ENCODE measurements at regions not wholly inside any gene's neighbourhood (a gene's known extent, or its start where the extent isn't known, plus 50 kb on each side); places are given as distances from the start of the nearest gene placed in this dataset.

GRCh38 chr5:98474216-98474615 lies 299.2 kb upstream of the RGMB start:
- CTCF ChIA-PET (ENCODE audit: partially characterized antibody) = interaction anchor here (0.6 to 1.4 kb wide), 2 partner anchors 11 to 37 kb away, joined by 3 to 5 read pairs; no protein-coding TSS in a partner anchor
- 86% methylated on average over 2 of the region's 2 CpGs; no CpG with 5 or more reads in 1 of the 2 experiments for WGBS, 2 experiments (ENCODE audit: extremely low coverage in 1 of 2, insufficient coverage in 1 of 2, insufficient read length in 1 of 2, insufficient replicate concordance in 2 of 2, low coverage in 1 of 2, low lambda C conversion rate in 2 of 2, missing lambda C conversion rate in 1 of 2)
- no peak overlapping the region for H2AFZ ChIP-seq (ENCODE audit: low read length)

More at GRCh38 chr5:98474216-98474615, 299.2 kb upstream of the RGMB start:
- Histone ChIP-seq H2BK15ac (ENCODE audit: low read length) (no peak overlapping the region), H2BK5ac (ENCODE audit: low read depth, low read length) (no peak overlapping the region), H3K4me1 (replicated peaks in 1 of 4; ENCODE audit: control insufficient read depth in 3 of 4, insufficient read depth in 4 of 4, low read length in 3 of 4) (no peaks in the 10 kb centered on the region), H3K27ac (ENCODE audit: low read depth, low read length) (no peak overlapping the region), H3K79me2 (ENCODE audit: control insufficient read depth in 1 of 2, insufficient read depth in 2 of 2, low read length in 2 of 2) (no peaks in the 10 kb centered on the region), H2BK12ac (ENCODE audit: low read depth, low read length) (no peak overlapping the region), H3K4me2 (ENCODE audit: insufficient read depth in 1 of 2, low read depth in 2 of 2, low read length in 2 of 2) (no peak overlapping the region), H4K5ac (ENCODE audit: insufficient read length, low read depth, low read length) (no peak overlapping the region), H3K9ac (replicated peaks in 1 of 4; ENCODE audit: extremely low read depth in 1 of 4, low read depth in 3 of 4, low read length in 3 of 4) (no peak overlapping the region), H2BK120ac (replicated peaks; ENCODE audit: low read depth, low read length) (no peak overlapping the region), H3K27me3 (replicated peaks in 1 of 4; ENCODE audit: control insufficient read depth in 3 of 4, extremely low read depth in 1 of 4, insufficient read depth in 3 of 4, low read length in 3 of 4) (no peaks in the 10 kb centered on the region), H3K14ac (ENCODE audit: insufficient read length) (no peak overlapping the region), H4K91ac (replicated peaks; ENCODE audit: insufficient read length, low read length) (no peak overlapping the region), H4K8ac (ENCODE audit: extremely low read depth, insufficient read depth, low read length) (no peak overlapping the region), H2BK20ac (ENCODE audit: low read length) (no peak overlapping the region), H3K9me3 (ENCODE audit: insufficient read depth in 2 of 2, low read depth in 1 of 2, low read length in 1 of 2) (no peaks in the 10 kb centered on the region), H3K56ac (replicated peaks; ENCODE audit: insufficient read length, low read depth, low read length) (no peak overlapping the region), H3K23me2 (ENCODE audit: low read depth, low read length) (no peaks in the 10 kb centered on the region), H3K36me3 (ENCODE audit: control insufficient read depth in 2 of 4, insufficient read depth in 4 of 4, low read length in 3 of 4) (no peaks in the 10 kb centered on the region), H3K4ac (replicated peaks; ENCODE audit: insufficient read length, low read depth, low read length) (no peak overlapping the region), H3K23ac (ENCODE audit: insufficient read length) (no peak overlapping the region), H2AK5ac (ENCODE audit: low read depth, low read length) (no peak overlapping the region), H3K4me3 (ENCODE audit: extremely low read depth in 1 of 4, insufficient read depth in 2 of 4, low read depth in 3 of 4, low read length in 4 of 4) (no peak overlapping the region), H3K18ac (ENCODE audit: extremely low read depth, low read length) (no peak overlapping the region), H4K20me1 (replicated peaks in 1 of 2; ENCODE audit: control insufficient read depth in 1 of 2, insufficient read depth in 2 of 2, low read length in 2 of 2) (no peaks in the 10 kb centered on the region), H3K79me1 (ENCODE audit: low read depth, low read length) (no peaks in the 10 kb centered on the region)
- FAIRE-seq (no peak), DNase-seq (ENCODE audit: low read depth in 1 of 2, low spot score in 2 of 2) (no peak)
- no peak for TF ChIP-seq RNF2 (IDR thresholded peaks at IDR 0.05; ENCODE audit: borderline replicate concordance, low read depth, low read length, missing control alignments, poor library complexity, severe bottlenecking)
- no peak for TF ChIP-seq TAF1 (IDR thresholded peaks at IDR 0.05; ENCODE audit: low read depth, low read length)
- no peak for TF ChIP-seq CTCF (IDR thresholded peaks at IDR 0.05; ENCODE audit: control extremely low read depth in 1 of 3, insufficient read depth in 1 of 3, low read depth in 1 of 3, low read length in 3 of 3)
- POLR2A ChIA-PET (ENCODE audit: partially characterized antibody) = no interaction called here

Measured in H1 (cell line).